B cell (primary cell): ENCODE measurements at regions not wholly inside any gene's neighbourhood (a gene's known extent, or its start where the extent isn't known, plus 50 kb on each side); places are given as distances from the start of the nearest gene placed in this dataset.

ENCODE experiments used
- ATAC-seq: fragments of 200-7000 bp; cut with Tn5 transposase; one replicate; pipeline ENCODE4 v1.10.0; 2021; ENCODE audit warnings: low read depth, mild to moderate bottlenecking, moderate number of reproducible peaks, moderate library complexity
- CTCF ChIA-PET: fragments of 350-600 bp; sonication (Branson Sonifier 250); formaldehyde crosslinking; loops from one replicate; lab custom pipeline; 2021; ENCODE audit warnings: antibody characterized with exemption, inconsistent platforms; lab: Charles Lee
- POLR2A ChIA-PET: fragments of 350-600 bp; sonication (Branson Sonifier 250); formaldehyde crosslinking; loops from one replicate; lab custom pipeline; 2021; ENCODE audit warnings: antibody characterized with exemption; lab: Charles Lee
- DNase-seq: peaks from one replicate; pipeline ENCODE4 v3.0.0; 2013
- H2AFZ ChIP-seq: 2 replicates; pipeline ENCODE4 v1.6.1; 2012; ENCODE audit warnings: mild to moderate bottlenecking, low read depth, low read length; ENCODE audit not compliant: insufficient read depth, poor library complexity, severe bottlenecking
- H3K27ac ChIP-seq, 2 donors: 1 replicate in 1 of 2; 2 replicates in 1 of 2; pipeline ENCODE4 v1.5.1; 2012 to 2013; ENCODE audit warnings: low read length in 2 of 2, mild to moderate bottlenecking in 2 of 2, moderate library complexity in 1 of 2
- H3K27me3 ChIP-seq, 4 experiments: fragments of 200-600 bp in 1 of 4; sonication (generic) in 1 of 4; replicated peaks in 1 of 4; 1 replicate in 2 of 4; 2 replicates in 2 of 4; pipeline versions ENCODE4 v1.6.1 to v1.7.0; 2013 to 2016; ENCODE audit warnings: low read length in 3 of 4, mild to moderate bottlenecking in 2 of 4, mixed read lengths in 1 of 4, moderate library complexity in 1 of 4; ENCODE audit not compliant: insufficient read depth in 4 of 4, control insufficient read depth in 3 of 4; ENCODE audit errors: control extremely low read depth in 1 of 4
- H3K36me3 ChIP-seq, 2 experiments: replicated peaks in 1 of 2; 1 replicate in 1 of 2; 2 replicates in 1 of 2; pipeline versions ENCODE4 v1.6.1 to v1.7.1; 2013; ENCODE audit warnings: low read length in 1 of 2; ENCODE audit not compliant: insufficient read depth in 2 of 2, control insufficient read depth in 1 of 2; ENCODE audit errors: control extremely low read depth in 1 of 2, extremely low read depth in 1 of 2
- H3K4me1 ChIP-seq, 2 donors: fragments of 200-600 bp in 1 of 2; sonication (generic) in 1 of 2; 1 replicate in 1 of 2; 2 replicates in 1 of 2; pipeline versions ENCODE4 v1.5.1 to v1.6.1; 2013 to 2017; ENCODE audit warnings: low read length in 2 of 2; ENCODE audit not compliant: control insufficient read depth in 2 of 2, insufficient read depth in 2 of 2
- H3K4me2 ChIP-seq: replicated peaks from 2 replicates; pipeline ENCODE3; 2012; ENCODE audit warnings: mild to moderate bottlenecking, low read depth, low read length; ENCODE audit not compliant: poor library complexity, severe bottlenecking
- H3K4me3 ChIP-seq, 5 experiments: fragments of 200-600 bp in 1 of 5; sonication (generic) in 1 of 5; 1 replicate in 3 of 5; 2 replicates in 2 of 5; pipeline versions ENCODE4 v1.5.1 to v1.7.0; 2011 to 2016; ENCODE audit warnings: low read length in 4 of 5, mild to moderate bottlenecking in 4 of 5, low read depth in 2 of 5, control low read depth in 1 of 5, moderate library complexity in 1 of 5; ENCODE audit not compliant: insufficient read depth in 1 of 5; ENCODE audit errors: control extremely low read depth in 1 of 5, extremely low read depth in 1 of 5
- H3K79me2 ChIP-seq: fragments of 200-600 bp; sonication (generic); one replicate; pipeline ENCODE4 v1.6.0; 2016; ENCODE audit warnings: low read length; ENCODE audit not compliant: control insufficient read depth, insufficient read depth
- H3K9ac ChIP-seq: fragments of 200-600 bp; sonication (generic); 2 replicates; pipeline ENCODE4 v1.6.1; 2017; ENCODE audit warnings: mild to moderate bottlenecking, low read length, moderate library complexity
- H3K9me3 ChIP-seq, 3 donors: one replicate each; pipeline versions ENCODE4 v1.6.1 to v1.7.1; 2013; ENCODE audit warnings: low read length in 2 of 3; ENCODE audit not compliant: control insufficient read depth in 2 of 3, insufficient read depth in 1 of 3; ENCODE audit errors: control extremely low read depth in 1 of 3
- H4K20me1 ChIP-seq: 2 replicates; pipeline ENCODE4 v1.6.0; 2012; ENCODE audit warnings: mild to moderate bottlenecking, low read length; ENCODE audit not compliant: insufficient read depth, control insufficient read depth, poor library complexity, severe bottlenecking
- H3K27ac Mint-ChIP-seq: one replicate; pipeline ENCODE4 v1.8.0; 2021; ENCODE audit warnings: mixed read lengths
- H3K27me3 Mint-ChIP-seq: one replicate; pipeline ENCODE4 v1.8.0; 2021; ENCODE audit warnings: mixed read lengths
- H3K4me1 Mint-ChIP-seq: one replicate; pipeline ENCODE4 v1.8.0; 2021; ENCODE audit warnings: mixed read lengths
- H3K4me3 Mint-ChIP-seq: one replicate; pipeline ENCODE4 v1.8.0; 2021; ENCODE audit warnings: mixed read lengths
- H3K9me3 Mint-ChIP-seq: one replicate; pipeline ENCODE4 v1.8.0; 2022; ENCODE audit warnings: mixed read lengths; ENCODE audit not compliant: insufficient read depth
- EZH2 ChIP-seq: IDR thresholded peaks from 2 replicates; pipeline ENCODE4 v1.6.1; 2012; ENCODE audit warnings: borderline replicate concordance, low read depth, mild to moderate bottlenecking, moderate library complexity, low read length; ENCODE audit not compliant: insufficient read depth, poor library complexity, severe bottlenecking
- WGBS: methylation state at CpG from one replicate; pipeline ENCODE4 v1.1.5; 2013; ENCODE audit warnings: missing lambda C conversion rate; ENCODE audit not compliant: insufficient coverage; 5-methylcytosine and 5-hydroxymethylcytosine counted together
- intact Hi-C: fragments of 100-400 bp; cut with micrococcal nuclease; formaldehyde crosslinking; loops from one replicate; pipeline ENCODE4 v1.10.0; 2022
- TF ChIP-seq, protein P1 (sequence below): fragments of 200-600 bp; IDR thresholded peaks from one replicate; pipeline ENCODE4 v1.8.0; 2022; ENCODE audit warnings: antibody characterized with exemption, mild to moderate bottlenecking

DNA sequence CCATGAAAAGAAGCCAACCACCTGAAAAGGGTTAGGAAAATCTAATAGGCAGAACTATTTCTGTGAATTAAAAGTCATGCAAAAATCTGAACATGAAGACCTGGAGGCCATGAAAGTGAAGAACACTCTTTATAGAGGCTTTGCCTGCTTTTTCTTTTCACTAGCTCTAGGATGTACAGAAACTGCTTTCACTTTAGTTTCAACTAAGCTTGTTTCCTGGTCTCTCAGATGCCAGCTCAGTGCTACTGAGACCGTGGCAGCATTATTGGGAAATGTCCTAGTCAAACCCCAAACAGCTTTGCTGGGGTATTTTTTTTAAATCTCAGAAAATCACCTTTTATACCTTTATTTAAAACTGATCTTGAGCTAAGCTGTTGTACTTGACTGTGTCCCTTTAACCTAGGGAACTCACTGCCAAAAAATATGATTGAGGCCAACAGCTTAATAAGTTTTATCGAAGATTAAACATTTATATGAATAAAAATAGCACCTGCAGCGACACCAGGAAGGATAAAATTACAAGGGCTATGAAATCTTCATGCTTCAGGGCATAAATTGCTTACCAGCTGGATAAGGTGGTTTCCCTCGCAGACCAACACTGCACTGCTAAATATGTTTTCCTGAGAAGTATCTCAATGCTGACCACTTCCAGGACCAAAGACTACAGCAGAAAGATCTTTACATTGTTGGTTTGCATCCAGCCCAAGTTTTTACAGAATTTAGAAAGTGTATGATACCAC lies 621.8 kb upstream of the ZFHX3 start:
- no peak for TF ChIP-seq EZH2
- TF ChIP-seq, protein P1, sequence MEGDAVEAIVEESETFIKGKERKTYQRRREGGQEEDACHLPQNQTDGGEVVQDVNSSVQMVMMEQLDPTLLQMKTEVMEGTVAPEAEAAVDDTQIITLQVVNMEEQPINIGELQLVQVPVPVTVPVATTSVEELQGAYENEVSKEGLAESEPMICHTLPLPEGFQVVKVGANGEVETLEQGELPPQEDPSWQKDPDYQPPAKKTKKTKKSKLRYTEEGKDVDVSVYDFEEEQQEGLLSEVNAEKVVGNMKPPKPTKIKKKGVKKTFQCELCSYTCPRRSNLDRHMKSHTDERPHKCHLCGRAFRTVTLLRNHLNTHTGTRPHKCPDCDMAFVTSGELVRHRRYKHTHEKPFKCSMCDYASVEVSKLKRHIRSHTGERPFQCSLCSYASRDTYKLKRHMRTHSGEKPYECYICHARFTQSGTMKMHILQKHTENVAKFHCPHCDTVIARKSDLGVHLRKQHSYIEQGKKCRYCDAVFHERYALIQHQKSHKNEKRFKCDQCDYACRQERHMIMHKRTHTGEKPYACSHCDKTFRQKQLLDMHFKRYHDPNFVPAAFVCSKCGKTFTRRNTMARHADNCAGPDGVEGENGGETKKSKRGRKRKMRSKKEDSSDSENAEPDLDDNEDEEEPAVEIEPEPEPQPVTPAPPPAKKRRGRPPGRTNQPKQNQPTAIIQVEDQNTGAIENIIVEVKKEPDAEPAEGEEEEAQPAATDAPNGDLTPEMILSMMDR = no peak
- H3K4me2 ChIP-seq = no peak overlapping the region
- H3K9me3 Mint-ChIP-seq = no peaks in the 10 kb centered on the region
- H3K27ac ChIP-seq = no peak overlapping the region
- no peaks in the 10 kb centered on the region for H4K20me1 ChIP-seq
- H3K9ac ChIP-seq = no peak overlapping the region
- no peak overlapping the region for H2AFZ ChIP-seq
- DNase-seq (no peak), ATAC-seq (no peak)
- no peak overlapping the region for H3K4me3 ChIP-seq
- no peaks in the 10 kb centered on the region for H3K9me3 ChIP-seq
- no peaks in the 10 kb centered on the region for H3K36me3 ChIP-seq
- WGBS = 60% methylated on average over 2 of the region's 4 CpGs
- no peaks in the 10 kb centered on the region for H3K27me3 ChIP-seq
- ChIA-PET CTCF (no interaction called here), POLR2A (no interaction called here)
- H3K79me2 ChIP-seq = no peaks in the 10 kb centered on the region
- H3K27me3 Mint-ChIP-seq = peaks cover 5% of the 10 kb centered on the region
- no peak overlapping the region for H3K27ac Mint-ChIP-seq
- H3K4me1 Mint-ChIP-seq = no peaks in the 10 kb centered on the region
- no peaks in the 10 kb centered on the region for H3K4me1 ChIP-seq
- H3K4me3 Mint-ChIP-seq = no peak overlapping the region
- intact Hi-C loops = no loop called here

DNA sequence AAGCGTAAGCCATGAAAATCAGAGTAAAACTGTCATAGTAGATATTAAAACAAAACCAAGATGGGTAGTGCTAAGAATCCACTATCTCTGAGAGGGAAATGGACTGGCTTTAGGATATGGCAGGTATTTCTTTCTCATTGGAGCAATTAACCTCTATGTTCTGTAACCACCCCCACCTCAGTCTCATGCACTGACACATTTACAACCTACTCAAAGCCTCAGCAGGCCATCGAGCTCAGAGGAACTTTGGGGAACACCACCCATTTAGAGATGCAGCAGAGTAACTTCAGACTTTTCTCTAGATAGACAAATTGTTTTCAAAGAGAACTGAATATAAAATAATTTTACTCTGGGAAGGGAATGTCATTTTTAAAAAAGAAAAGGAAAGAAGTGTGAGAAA lies 615.8 kb upstream of the ZFHX3 start:
- ATAC-seq (no peak), DNase-seq (no peak)
- ChIA-PET CTCF (no interaction called here), POLR2A (no interaction called here)
- Histone ChIP-seq H3K9ac (no peak overlapping the region), H3K4me1 (no peaks in the 10 kb centered on the region), H4K20me1 (no peaks in the 10 kb centered on the region), H3K36me3 (no peaks in the 10 kb centered on the region), H3K79me2 (no peaks in the 10 kb centered on the region), H3K27me3 (no peaks in the 10 kb centered on the region), H3K4me3 (no peak overlapping the region), H3K9me3 (no peaks in the 10 kb centered on the region), H3K4me2 (no peak overlapping the region), H2AFZ (no peak overlapping the region), H3K27ac (no peak overlapping the region)
- intact Hi-C loops = no loop called here
- no peak overlapping the region for H3K27ac Mint-ChIP-seq
- no peak overlapping the region for H3K4me3 Mint-ChIP-seq
- H3K27me3 Mint-ChIP-seq = no peaks in the 10 kb centered on the region
- TF ChIP-seq EZH2 = no peak
- TF ChIP-seq, protein P1 = no peak
- H3K9me3 Mint-ChIP-seq = no peaks in the 10 kb centered on the region
- no CpG with 5 or more reads among the region's 2 CpGs for WGBS
- no peaks in the 10 kb centered on the region for H3K4me1 Mint-ChIP-seq
